Occipital lobe (tissue), 1 donor: ENCODE measurements at regions not wholly inside any gene's neighbourhood (a gene's known extent, or its start where the extent isn't known, plus 50 kb on each side); places are given as distances from the start of the nearest gene placed in this dataset.
A peak's percentile ranks its signal among the peaks of the same experiment; 100 is the strongest.

Experiments
- DNase-seq: peaks from one replicate; lab custom pipeline; 2025; lab: John Stamatoyannopoulos, UW

DNA sequence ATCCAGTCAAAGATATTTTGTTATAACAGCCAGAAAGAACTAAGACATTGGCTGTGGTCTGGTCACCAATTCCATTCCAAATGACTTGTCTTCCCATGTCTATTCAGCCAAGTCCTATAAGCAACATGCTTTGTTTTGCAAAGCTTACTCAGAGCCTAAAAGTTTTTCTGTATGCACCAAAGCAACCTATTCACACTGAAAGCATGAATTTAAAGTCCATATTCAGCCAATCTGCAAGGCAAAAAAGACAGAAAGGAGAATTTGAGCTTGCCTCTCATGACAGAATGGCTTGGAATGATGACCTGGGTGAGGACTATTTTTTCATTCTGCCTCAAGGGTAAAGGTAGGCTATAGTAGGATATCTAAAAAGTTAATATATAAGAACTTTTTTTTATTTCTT is 323.2 kb upstream of the NOCT start:
- no peak for DNase-seq

DNA sequence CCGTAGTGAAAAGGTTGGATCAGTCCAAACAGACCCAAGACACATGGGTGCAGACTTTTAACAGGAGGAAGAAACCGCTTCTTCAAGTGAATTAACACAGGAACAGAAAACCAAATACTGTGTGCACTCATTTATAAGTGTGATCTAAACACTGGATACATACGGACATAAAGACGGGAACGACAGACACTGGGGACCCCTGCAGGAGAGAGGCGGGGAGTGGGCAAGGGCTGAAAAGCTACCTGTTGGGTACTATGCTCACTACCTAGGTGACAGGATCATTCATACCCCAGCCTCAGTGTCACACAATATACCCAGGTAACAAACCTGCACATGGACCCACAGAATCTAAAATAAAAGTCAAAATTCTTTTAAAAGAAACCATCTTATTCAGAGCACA is 326.0 kb upstream of the NOCT start:
- no peak for DNase-seq

DNA sequence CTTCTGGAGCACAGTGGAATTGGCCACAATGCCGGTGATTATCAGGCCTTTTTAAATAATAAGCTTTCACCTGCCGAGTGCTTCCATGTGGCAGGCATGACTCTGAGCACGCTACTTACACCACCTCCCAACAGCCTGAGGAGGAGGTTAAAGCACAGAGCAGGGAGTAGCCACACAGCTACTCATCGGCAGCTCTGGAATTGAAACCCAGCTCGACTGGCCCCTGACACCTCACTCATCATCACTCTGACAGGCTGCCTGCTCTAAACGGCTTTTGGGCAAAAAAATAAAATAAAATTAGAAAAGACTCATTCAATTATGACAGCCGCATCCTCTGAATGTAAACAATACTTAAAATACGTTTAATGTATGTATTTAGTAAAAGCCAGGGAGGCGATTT is 326.4 kb upstream of the NOCT start:
- no peak for DNase-seq

DNA sequence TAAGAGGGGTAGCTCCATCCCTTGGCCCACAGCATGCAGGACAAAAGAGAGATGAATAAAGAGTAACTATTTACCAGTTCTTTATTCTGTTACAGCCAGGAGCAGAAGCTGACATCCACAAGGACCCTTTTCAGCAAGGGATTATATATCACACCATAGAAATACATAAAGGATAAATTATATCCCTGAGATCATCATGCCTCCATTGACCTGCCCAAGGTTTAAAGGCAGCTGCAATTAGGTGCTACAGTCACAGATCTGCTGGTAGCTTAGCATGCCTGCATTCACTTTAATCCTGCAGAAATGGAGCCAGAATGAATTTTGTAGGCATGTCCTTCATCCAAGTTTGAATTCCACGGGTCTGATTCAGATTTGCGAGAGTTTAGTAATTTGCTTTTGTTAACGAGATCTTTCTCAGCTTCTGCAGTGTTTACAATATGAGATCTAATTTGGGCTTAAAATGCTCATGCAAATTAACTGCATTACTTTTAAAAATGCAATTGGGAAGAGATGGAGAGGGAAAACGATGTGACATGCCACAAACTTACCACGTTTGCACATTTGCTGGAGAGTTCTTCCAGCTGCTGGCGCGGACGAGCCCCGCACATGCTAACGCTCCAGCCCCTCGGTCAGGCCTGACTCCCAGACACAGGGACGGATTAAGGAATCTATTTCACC is 327.0 kb upstream of the NOCT start:
- DNase-seq = no peak

DNA sequence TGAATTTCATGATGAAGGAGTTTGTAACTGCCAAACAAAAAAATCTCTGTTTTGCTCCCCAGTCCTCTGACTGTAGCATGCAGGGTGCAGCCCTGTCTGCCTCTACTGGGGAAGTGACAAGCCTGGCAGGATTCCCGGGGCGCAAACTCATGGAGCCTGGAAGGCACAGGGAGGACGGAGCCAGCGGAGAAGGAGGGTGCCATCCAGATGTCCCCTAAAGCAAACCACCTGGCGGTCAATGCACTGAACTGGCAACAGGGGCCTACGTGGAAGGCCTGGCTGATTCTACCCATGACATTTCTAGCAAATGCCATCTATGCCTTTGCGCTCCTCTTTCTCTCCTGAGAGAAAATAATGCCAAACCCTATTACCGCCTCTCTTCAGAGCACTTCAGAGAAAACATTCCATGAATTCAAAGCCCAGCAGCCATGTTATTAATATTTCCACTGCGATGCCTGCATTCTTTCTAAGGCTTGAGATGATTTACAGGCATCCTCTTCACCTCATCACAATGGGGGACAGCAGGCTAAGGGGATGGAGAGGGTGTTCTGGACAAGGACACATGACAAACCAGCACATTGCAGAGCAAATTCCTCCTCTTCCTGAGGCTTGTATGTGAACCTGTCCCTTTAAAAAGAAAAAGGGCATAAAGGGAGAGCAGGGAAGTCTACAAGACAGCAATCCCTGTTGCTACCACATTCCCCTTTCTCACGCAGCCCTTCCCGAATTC is 329.3 kb upstream of the NOCT start:
- DNase-seq = no peak

DNA sequence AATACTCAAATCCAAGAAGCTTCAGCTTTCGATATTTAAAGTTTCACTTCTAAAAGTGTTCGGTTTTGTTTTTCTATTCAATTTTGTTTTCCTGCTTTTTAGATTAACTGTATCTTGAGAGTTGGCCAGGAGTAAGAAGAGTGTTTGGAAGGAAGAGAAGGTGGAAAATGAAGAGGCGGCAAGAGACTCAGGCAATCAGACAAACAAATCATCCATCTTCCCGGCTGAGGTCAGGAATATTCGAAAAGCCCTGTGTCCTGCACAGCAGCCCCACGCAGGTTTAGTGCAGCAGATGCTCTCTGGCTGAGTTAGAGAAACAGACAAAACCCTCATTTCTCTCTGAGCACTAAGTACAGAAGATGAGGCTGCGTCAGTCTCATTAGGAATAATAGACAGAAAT is 330.3 kb upstream of the NOCT start:
- DNase-seq = no peak

DNA sequence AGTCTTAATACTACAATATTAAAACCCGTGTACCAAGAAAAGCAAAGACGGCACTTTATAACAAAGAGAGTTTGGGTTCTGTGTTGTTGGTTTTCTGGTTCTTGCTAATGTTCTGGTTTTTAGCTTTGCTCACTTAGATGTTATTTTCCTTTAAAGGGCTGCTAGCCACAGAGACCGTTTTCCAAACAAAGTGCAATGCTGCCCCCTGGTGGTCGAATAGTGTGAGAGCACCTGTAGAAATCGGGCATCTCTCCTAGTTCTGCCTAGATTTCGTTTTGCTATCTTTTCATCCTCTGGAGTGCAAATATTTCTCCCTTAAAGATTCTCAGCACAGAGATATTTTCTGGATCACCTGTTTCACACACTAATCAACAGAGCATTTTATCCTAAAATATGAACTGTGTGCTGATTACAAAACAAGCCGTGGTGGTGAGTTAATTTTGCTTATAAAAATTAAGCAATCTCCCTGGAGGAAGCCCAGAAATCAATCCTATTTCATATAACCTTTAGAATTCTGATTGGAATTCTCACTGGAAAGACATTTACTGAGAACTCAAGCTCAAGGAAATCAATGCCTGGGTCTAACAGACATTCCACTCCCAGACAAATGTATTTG is 334.5 kb upstream of the NOCT start:
- peak; percentile 68 for DNase-seq

DNA sequence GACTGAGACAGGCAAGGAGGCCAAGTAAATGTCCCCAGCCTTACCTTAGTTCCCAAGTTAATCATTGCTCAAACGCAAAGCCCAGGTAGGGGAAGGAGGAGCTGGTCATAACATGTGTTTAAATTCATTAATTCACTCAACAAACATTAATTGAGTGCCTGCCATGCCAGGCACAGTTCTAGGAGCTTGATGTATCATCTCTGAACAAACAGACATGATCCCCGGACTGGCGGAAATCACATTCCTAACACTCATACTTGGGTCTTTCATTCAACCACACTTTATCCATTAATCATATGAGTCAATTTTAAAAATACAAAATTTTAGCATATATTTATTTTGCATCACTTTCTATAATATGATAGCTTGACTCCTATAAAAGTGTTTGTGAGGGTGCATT is 335.3 kb upstream of the NOCT start:
- DNase-seq = no peak

- DNase-seq = no peak
Observed at GRCh38 chr4:138678985-138679746, 336.4 kb upstream of the NOCT start.

GRCh38 chr4:138677748-138678147 is 337.8 kb upstream of the NOCT start:
- no peak for DNase-seq

GRCh38 chr4:138677212-138677611 is 338.4 kb upstream of the NOCT start:
- DNase-seq = no peak

DNA sequence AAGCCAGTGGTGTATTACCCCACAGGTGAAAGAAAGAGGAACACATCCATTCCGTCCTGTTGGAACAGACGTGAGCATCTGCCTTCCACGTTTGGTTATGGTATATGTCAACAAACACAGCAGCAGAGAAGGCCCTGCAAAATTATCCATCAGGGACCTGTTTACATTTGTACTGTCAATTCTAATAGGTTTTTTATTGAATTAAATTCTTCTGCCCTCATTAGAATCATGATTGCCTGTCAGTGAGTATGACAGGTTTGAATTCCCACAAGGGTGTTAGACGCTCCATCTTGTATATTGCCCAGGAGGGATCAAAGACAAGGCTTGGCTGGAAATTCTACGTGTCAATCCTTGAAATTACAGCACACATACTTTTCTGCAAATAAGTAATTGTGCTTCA is 339.9 kb upstream of the NOCT start:
- DNase-seq = no peak

- no peak for DNase-seq
Observed at GRCh38 chr4:138674209-138674608, 341.4 kb upstream of the NOCT start.

DNA sequence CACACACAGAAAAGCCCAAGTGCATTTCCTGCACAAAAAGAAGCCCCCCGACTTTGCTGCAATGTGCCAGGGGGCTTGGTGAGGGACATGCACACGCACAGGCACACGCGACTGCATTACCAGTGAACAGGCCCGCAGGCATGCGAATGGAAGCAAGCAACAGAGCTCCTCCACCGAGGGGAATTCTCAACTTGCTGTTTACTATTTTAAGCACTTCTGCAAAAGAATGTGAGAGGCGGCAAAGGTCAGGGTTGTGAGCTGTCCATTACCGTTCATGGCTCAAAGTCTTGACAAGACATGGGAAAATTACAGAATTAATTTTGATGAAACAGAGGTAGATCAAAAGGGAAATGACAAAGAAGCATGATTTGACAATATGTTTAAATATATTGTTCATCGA is 342.5 kb upstream of the NOCT start:
- no peak for DNase-seq

- DNase-seq = no peak
Observed at GRCh38 chr4:138672393-138672976, 343.1 kb upstream of the NOCT start.

DNA sequence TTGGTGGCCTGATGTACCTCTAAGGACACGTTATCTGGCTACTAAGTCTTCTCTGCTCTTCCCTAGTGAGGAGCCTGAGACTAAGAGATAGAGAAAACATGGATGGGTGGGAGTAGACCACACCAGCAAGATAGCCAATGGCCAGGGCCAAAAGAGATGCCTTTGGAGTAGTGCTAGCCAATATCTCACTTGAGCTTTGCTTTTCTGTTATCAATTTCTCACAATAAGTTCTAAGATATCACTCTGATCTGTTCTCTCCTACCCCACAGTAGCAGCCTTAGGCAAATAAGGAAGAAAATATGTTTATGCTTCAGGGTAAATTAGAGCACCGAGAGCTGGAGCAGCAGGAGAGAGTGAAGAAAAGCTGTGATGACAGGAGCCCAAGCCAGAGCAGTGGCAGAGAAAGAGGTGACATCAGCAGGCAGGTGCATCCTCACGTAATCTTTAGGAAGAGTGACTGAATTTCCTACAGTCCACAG is 343.9 kb upstream of the NOCT start:
- DNase-seq = no peak

DNA sequence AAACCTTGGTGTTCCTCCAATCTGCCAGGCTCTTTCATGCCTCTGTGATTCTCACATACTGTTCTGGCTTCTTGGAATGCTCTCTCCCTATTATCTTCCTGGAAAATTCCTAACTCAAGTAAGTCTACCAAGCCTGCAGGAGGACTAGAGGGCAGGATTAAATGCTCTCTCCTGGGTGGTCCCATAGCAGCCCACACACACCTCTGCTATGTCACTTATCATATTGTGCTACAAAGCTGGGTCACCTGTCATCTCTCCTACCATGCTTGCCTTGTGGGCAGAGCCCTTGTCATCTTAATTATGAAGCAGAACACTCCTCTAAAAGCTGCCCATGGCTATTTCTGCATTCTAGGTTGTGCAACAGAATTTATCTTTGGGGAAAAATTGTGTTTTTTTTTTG is 344.5 kb upstream of the NOCT start:
- DNase-seq = no peak

DNA sequence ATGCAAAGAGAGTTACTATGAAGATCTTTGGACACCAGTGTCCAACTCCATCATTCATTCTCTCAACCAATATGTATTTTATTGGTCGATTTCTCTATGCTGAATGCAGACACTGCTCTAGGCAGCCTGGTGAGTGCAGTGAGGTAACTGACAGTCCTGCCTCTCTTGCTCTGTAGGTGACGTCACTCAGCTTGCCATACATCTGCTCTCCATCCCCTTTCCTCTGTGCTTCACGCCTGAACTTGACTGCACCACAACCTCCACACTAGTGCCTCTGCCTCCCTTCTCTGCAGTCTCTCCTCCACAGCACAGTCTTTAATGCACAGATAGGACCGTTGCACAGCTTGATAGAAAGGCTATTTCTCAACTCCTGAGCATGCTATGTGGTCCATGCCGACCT is 344.9 kb upstream of the NOCT start:
- DNase-seq = no peak

- DNase-seq = no peak
Observed at GRCh38 chr4:138669479-138670315, 345.9 kb upstream of the NOCT start.

DNA sequence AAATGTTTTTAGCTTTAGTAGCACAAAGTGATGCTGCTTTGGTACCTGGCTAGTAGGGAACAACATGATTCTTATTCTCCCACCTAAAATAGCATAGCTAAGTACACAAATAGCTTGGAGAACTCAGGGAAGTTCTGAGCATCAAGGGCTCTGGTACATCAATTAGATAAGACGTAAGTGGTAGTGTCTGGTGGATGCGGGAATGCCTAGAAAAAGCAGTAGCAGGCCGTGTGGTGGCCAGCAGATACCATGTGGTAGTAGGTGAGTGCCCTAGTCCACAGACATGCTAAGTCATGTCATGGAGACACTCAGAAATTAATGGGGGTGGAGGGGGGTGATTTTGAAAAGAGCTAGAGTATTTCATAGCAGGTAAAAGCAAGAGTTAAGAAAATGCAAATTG is 347.3 kb upstream of the NOCT start:
- no peak for DNase-seq

- no peak for DNase-seq
Observed at GRCh38 chr4:138666366-138666765, 349.2 kb upstream of the NOCT start.
